Upper lobe of right lung (tissue), 1 donor: ENCODE measurements at regions not wholly inside any gene's neighbourhood (a gene's known extent, or its start where the extent isn't known, plus 50 kb on each side); places are given as distances from the start of the nearest gene placed in this dataset.

ENCODE experiments used
- ATAC-seq: fragments of 200-7000 bp; cut with Tn5 transposase; one replicate; pipeline ENCODE4 v1.9.1; 2020; ENCODE audit warnings: mild to moderate bottlenecking, moderate library complexity
- DNase-seq: peaks from one replicate; pipeline ENCODE4 v3.0.0-alpha.2; 2020
- H3K27ac ChIP-seq: fragments of 200-600 bp; one replicate; pipeline ENCODE4 v1.8.0; 2022
- H3K27me3 ChIP-seq: fragments of 200-600 bp; one replicate; pipeline ENCODE4 v1.8.0; 2022; ENCODE audit warnings: mild to moderate bottlenecking
- H3K36me3 ChIP-seq: fragments of 200-600 bp; one replicate; pipeline ENCODE4 v1.8.0; 2022
- H3K4me1 ChIP-seq: fragments of 200-600 bp; one replicate; pipeline ENCODE4 v1.8.0; 2022
- H3K4me3 ChIP-seq: fragments of 200-600 bp; one replicate; pipeline ENCODE4 v1.8.0; 2022; ENCODE audit warnings: mild to moderate bottlenecking
- H3K9me3 ChIP-seq: fragments of 200-600 bp; one replicate; pipeline ENCODE4 v1.8.0; 2022
- CTCF ChIP-seq: fragments of 200-600 bp; IDR thresholded peaks from one replicate; pipeline ENCODE4 v1.8.0; 2022; ENCODE audit warnings: antibody characterized with exemption
- intact Hi-C: fragments of 100-400 bp; cut with DNase I; formaldehyde crosslinking; loops from one replicate; pipeline ENCODE4 v1.11.0; 2022
- donor health status: DM: no; HTN: yes; CAD: no; lungs with severe emphysema.

GRCh38 chrX:109854096-109854495 lies 121.0 kb upstream of the ACSL4 start:
- Histone ChIP-seq H3K4me3 (no peak overlapping the region), H3K27me3 (no peaks in the 10 kb centered on the region), H3K9me3 (no peaks in the 10 kb centered on the region), H3K4me1 (peaks cover 6% of the 10 kb centered on the region), H3K36me3 (no peaks in the 10 kb centered on the region), H3K27ac (no peak overlapping the region)
- TF ChIP-seq CTCF, result no peak
- no peak for DNase-seq
- intact Hi-C loops, result loop anchor here (10.0 kb wide), 1 partner anchor 139 kb away; no protein-coding TSS in a partner anchor
- ATAC-seq, result no peak

DNA sequence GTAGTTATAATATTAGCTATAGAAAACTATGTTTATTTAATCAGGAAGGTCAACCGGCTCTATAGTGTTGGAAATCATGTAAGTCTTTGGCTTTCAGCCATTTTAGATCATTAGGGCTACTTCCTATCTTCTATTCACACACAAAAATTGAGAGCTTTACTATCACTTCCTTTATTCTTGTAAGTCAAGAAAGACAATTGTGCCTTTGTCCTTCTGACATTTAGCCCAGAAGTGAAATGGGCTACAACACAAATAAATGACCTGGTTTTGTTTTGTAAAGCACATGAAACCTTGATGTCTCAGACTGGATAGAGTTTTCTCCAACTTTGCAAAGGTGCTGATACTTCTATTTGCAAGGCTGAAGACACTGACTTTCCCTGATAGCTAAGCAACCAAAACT lies 122.4 kb upstream of the ACSL4 start:
- no peak for ATAC-seq
- Histone ChIP-seq H3K4me1 (peaks cover 6% of the 10 kb centered on the region), H3K36me3 (no peaks in the 10 kb centered on the region), H3K27ac (no peak overlapping the region), H3K9me3 (no peaks in the 10 kb centered on the region), H3K4me3 (no peak overlapping the region), H3K27me3 (no peaks in the 10 kb centered on the region)
- no peak for TF ChIP-seq CTCF
- intact Hi-C loops, result loop anchor here (10.0 kb wide), 1 partner anchor 141 kb away; no protein-coding TSS in a partner anchor
- no peak for DNase-seq

GRCh38 chrX:109856974-109857373 lies 123.9 kb upstream of the ACSL4 start:
- Histone ChIP-seq H3K27ac (no peak overlapping the region), H3K4me1 (peaks cover 6% of the 10 kb centered on the region), H3K36me3 (no peaks in the 10 kb centered on the region), H3K4me3 (no peak overlapping the region), H3K9me3 (no peaks in the 10 kb centered on the region), H3K27me3 (no peaks in the 10 kb centered on the region)
- DNase-seq, result no peak
- TF ChIP-seq CTCF, result peak; percentile 71
- intact Hi-C loops, result loop anchor here (10.0 kb wide), 1 partner anchor 142 kb away; no protein-coding TSS in a partner anchor
- ATAC-seq, result no peak

DNA sequence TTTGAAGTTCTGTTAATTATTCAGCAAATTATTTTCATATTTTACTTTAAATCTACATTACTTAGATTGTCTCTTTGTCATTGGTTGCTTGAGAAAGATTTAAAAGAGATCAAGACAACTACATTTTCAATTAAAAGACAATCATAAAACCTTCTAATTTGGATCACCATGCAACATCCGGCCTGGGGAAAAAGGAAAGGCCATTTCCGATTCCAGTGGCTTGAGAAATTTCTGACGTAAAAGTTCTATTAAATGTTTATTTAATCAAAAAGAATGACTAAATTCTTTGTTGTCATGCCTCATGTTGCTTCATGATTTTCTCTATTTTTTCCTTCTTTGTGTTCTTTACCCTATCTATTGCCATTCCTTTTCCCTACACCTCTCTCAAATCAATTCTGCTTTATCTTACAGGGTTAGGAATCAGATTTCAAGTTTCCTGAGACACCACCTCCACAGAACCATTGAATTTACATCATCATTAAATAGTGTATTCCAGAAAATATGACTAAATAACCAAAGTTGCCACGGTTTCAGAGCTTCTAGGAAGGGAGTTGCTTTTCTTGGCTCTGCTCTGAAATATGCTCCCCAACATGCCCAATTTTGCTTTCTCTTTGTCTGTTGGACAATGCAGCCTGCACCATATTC lies 124.6 kb upstream of the ACSL4 start:
- DNase-seq, result no peak
- Histone ChIP-seq H3K4me3 (no peak overlapping the region), H3K27ac (no peak overlapping the region), H3K9me3 (no peaks in the 10 kb centered on the region), H3K4me1 (peaks cover 6% of the 10 kb centered on the region), H3K36me3 (no peaks in the 10 kb centered on the region), H3K27me3 (no peaks in the 10 kb centered on the region)
- intact Hi-C loops, result loop anchor here (10.0 kb wide), 1 partner anchor 143 kb away; no protein-coding TSS in a partner anchor
- TF ChIP-seq CTCF, result no peak
- no peak for ATAC-seq

GRCh38 chrX:109858602-109859341 lies 125.7 kb upstream of the ACSL4 start:
- ATAC-seq (no peak), DNase-seq (no peak)
- no peak for TF ChIP-seq CTCF
- intact Hi-C loops, result loop anchor here (10.0 kb wide), 1 partner anchor 144 kb away; no protein-coding TSS in a partner anchor
- peaks cover 6% of the 10 kb centered on the region for H3K4me1 ChIP-seq
- H3K36me3 ChIP-seq, result no peaks in the 10 kb centered on the region
- H3K9me3 ChIP-seq, result no peaks in the 10 kb centered on the region
- no peaks in the 10 kb centered on the region for H3K27me3 ChIP-seq
- H3K4me3 ChIP-seq, result no peak overlapping the region
- no peak overlapping the region for H3K27ac ChIP-seq
